NOMO-1 treated with dmso at 0.1 percent for 144 hours (cell line): ENCODE measurements at regions not wholly inside any gene's neighbourhood (a gene's known extent, or its start where the extent isn't known, plus 50 kb on each side); places are given as distances from the start of the nearest gene placed in this dataset.
"Not testable (repeated sequence)": the region's sequence is repeated elsewhere in the genome, so short reads cannot be mapped to it uniquely, and the experiment has no call there.

Source experiments
- DNase-seq: peaks from one replicate; lab custom pipeline; 2025; ENCODE audit not compliant: unreplicated experiment; lab: John Stamatoyannopoulos, UW

DNA sequence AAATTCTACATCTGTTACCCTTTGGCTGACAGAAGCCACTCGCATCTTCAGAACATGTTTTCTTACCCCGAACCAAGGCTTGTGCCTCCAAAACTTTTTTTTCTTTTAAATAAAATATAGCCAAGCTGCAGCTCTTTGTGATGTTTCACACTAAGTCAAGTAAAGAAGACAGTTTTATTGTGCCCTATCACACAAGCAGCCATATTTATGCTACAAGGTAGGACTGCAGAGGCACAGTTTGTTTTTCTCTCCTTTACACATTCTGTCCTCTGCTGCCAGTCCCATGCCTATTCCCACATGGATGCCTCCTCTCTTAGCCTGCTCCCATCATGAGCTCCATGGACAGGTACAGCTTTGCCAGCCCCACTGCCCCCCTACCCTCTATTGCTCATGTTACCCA, 219.6 kb upstream of the THUMPD2 start:
- DNase-seq = no peak

DNA sequence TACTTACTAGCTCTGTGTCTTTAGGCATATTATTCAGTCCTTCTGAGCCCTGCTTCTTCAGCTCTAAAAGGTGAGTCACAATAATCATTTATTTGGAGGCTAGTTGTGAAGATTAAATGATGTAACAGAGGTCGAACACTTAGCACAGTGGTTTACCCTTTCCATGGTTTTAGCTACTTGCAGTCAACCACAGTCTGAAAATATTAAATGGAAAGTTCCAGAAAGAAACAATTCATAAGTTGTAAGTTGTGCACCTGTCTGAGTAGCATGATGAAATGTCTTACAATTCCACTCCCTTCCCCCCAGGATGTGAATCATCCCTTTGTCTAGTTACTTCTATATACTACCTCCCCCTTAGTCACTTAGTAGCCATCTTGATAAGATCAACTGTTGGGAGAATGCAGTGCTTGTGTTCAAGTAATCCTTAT, 217.6 kb upstream of the THUMPD2 start:
- no peak for DNase-seq

DNA sequence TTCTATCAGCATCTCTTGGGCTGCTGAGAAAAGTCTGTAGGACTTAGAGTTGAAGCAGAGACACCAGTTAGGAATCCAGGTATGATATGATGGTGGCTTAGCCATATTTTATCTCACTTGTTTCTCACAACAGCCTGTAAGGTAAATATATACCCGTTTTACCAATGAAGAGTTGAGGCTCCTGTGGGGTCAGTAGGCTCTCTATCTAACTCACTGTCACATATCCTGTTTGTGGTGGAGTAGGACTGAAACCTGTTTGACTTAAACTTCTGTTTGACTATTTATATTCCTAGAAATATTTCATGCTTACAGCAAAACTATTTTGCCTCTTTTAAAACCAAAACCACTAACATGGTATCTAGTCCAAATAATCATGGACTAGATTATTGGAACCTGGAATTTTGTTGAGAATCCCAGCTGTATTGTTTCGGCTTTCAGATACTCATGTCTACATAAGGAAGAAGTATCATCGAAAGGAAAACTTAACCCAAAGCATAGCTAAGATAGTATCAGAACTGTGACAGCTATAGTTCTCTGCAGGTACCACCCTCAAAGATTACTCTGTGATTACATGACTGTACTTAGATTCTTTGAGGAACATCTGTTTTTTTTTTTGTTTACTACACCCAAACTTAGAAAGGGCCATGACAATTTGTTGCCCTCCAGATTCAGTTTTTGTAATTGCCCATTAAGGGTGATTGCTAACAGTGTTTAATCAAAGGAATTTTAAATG, 216.1 kb upstream of the THUMPD2 start:
- DNase-seq = no peak

DNA sequence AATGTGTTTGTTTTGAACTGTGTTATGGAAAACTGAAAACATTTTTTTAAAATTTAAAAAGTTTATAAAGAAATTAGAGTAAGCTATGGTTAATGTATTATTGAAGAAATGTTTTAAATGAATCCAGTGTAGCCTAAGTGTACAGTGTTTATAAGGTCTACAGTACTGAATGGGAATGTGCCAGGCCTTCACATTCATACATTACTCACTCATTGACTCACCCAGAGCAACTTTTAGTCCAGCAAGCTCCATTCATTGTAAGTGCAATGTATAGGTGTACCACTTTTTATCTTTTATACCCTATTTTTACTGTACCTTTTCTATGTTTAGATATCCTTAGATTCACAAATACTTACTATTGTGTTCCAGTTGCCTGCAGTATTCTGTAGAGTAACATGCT, 215.1 kb upstream of the THUMPD2 start:
- no peak for DNase-seq

DNA sequence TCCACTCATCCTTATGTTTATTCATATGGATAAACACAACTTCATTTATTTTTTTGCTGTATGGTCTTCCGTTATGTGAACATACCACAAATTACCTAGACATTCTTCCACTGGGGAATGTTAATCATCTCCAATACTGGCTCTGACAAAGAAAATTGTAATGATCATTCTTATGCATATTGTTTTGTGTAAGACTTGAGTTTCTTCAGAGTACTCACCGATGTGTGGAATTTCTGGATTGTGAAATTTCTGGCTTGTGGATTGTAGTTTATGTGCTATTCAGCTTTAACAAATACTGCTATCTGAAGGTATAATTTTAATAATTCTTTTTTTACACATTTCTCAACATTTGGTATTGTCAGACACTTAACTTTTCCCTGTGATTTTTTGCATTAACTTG, 212.2 kb upstream of the THUMPD2 start:
- DNase-seq = no peak

DNA sequence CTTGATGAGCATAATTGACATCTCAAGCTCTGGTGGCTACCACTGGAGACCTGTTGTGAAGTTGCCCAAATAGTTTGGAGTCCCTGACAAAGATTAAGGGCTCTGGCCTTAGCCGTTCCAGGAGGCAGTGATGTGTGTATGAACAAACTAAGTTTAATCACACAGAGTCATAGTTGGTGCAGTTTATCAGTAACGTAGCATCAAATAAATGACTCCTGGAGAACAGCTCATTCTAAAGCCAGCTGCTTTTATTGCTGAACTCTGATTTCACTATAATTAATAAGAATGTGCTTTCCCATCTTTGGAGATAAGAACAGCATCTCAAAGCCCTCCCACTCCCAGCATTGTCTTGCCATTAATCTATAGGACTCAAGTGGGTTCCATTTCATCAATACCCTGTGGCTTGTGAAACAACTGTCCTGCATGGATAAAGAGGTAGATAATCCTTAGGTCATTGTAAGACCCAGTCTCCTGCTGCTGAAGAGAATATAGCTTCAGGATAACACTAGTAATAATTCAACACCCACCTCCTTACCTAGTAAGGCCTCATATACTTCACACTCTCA, 211.4 kb upstream of the THUMPD2 start:
- no peak for DNase-seq

DNA sequence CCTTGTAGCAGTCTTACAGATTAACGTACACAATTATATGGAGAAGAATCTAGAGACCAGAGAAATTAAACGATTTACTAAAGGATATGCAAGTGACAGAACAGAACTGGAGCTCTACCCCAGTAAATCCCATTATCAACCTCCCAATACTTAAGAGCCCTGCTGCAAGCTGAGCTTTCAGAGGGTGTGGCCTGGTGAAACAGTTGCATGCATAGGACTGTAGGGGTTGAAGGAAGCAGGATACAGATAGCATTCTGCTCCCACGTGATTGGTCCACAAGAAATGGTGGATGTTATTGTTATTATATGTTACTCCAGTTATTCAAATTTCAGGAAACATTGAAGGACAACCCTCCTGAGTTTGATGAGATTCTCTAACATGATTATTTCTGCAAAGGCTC, 210.8 kb upstream of the THUMPD2 start:
- no peak for DNase-seq

DNA sequence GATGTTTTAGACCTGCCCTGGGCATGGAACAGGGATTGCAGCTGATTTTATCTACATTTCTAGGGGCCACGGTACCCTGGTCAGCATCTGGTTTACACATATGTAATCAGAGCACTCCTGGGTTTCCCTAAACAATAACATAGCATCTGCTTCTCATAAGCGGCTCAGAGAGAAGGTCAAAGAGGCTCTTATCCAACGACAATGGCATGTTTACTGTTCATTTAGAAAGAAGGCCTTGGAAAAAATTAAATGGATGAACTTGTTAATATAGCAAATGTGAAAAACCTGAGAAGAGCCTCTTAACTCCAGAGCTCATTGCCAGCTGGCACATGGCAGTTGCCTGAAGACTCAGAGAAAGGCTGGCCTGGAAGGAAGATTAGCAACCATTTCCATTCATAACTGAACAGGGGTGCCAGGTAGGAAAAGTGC, 202.8 kb upstream of the THUMPD2 start:
- no peak for DNase-seq

DNA sequence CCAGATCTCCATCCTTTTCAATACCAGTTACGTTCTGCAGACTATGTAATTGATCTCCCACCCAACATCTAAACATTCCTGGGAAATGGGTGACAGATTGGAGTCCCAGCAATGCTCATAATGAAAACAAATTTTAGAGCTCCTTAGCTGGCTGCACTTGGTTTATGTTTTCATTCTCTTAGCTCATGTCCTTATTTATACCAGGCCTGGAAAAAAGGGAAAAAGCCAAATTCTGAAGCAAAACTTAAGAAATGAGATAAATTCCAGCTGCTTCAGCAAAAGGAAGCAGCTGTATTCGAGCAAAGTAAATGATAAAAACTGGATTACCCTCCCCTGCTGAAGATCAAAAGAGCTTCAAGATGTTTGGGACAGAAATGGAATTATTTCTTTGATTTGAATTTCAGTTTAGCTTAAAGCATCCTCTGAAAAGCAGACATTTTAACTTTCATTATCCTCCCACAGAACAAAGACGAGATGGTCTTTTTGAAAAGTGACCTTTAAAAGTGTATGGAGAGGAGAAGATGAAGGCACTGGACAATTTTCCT, 196.5 kb upstream of the THUMPD2 start:
- no peak for DNase-seq

DNA sequence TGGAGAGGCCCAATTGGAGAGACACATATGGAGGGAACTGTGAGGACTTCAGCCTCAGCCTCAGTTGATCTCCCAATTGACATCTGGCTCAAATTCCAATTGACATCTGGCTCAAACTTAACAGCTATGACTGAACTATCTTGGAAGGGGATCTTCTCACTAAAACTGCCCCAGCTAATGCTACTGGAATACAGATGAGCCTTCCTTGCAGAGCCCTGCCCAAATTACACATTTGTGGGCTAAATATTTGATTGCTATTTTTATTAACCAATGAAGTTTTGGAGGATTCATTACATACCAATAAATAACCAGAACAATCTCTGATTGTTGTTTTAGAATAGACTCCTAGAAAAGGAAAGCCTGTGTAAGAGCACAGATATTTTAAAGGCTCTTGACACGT, 189.0 kb upstream of the THUMPD2 start:
- DNase-seq = no peak

DNA sequence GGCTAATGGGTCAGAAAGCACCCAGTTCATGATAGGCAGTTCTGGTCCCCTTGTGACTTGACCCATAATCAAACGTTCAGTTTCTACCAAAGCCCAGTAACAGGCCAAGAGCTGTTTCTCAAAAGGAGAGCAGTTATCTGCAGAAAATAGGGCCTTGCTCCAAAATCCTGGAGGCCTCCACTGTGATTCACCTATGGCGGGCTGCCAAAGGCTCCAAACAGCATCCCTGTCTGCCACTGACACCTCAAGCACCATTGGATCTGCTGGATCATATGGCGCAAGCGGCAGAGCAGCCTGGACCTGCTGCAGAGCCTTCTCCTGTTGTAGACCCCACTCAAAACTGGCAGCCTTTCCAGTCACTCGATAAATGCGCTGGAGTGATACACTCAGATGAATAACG, 181.6 kb upstream of the THUMPD2 start:
- DNase-seq = not testable (repeated sequence)

DNA sequence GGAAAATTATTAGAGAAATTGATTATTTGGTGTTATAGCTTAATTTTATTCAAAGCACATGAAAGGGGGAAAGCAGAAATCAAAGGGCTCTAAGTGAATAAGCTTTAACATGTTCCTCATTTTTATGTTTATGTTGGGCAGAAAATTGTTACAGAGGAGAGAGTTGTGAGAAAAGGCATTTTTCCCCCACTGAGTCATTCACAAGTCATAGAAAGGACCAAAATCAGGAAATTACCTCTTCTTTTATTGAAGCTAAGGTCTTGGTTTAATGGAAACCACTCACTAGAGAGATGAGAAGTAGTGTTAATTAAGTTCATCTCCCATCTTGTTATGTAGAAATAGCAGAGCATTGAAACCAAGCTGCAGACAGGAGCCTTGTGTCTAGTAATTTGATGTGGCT, 175.3 kb upstream of the THUMPD2 start:
- DNase-seq = no peak

DNA sequence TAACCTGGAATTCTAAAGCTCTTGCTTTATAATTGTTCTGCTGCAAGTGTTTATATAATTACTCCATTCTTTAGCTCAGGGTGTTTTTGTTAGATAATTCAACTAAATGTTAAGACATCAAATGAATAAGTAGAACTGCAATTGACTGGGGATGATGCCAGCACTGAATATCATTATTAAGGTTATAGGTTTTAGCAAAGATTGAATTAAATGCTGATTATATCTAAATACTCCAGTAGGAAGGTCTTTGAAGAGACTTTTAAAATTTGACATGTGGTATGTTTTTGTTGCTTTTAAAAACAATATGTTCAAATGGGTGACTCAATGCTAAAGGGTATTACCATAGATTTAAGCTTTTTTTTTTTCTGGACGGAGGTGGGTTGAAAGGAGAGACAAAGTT, 170.1 kb upstream of the THUMPD2 start:
- no peak for DNase-seq

DNA sequence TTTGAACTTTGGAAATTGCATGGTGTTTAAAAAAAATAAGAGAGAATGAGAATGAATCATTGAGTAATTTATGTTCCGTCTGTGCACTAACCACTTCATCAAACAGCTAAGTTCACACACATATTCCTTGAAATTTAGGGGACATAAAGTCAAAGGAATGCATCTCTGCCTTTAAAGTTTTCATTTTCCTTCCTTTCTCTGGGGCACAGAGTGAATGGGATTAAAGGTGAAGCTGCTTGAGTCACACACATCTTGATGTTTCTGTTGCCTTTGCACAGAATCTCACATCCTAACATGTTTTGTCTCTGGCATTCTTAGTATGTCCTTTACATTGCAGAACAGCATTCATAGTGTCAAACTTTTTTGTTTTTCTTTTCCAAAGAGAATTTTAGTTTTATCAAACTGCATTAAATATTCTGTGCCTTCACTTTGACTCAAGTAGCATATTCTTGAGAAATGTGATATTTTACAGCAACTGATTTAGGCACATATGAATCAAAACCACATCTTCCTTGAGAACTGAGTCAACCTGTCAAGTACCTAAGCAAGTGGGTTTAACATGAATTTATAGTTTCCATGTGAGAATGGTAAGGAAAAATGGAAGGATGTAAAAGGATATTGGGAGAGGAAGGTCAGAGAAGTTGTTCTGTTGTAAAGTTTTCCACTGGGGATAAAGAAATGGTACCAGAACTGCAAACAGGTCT, 169.1 kb upstream of the THUMPD2 start:
- no peak for DNase-seq

DNA sequence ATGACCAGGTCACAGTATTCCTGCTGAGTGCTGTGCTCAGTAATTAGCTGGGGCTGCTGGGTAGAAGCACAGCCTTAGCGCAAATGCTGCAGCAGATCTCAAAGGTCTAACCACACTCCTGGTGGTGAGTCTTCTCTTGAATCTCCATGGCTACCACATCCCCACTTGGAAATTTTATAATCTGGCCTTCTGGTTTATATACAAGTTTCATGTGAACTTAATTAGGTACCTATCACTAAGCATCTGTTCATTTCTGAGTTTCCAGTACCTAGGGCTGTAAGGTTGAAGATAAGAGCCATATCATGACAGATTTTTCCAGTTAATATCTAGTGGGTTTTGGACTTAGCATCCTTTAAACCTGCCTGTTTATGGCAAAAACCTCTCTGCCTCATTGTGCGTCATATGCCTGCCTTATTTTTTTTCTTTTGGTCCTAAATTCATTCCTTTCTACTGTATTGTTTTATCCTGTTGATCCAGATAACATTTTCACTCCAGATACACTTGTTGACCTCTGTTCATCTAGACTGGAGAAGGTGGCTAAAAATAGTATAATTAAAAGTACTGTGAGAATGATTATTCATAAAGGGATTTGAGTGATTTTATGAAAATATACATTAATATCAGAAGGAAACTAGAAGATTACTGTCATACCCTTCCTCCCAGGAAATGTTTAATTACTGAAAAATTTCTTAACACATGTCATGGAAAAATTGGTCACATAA, 168.4 kb upstream of the THUMPD2 start:
- no peak for DNase-seq

DNA sequence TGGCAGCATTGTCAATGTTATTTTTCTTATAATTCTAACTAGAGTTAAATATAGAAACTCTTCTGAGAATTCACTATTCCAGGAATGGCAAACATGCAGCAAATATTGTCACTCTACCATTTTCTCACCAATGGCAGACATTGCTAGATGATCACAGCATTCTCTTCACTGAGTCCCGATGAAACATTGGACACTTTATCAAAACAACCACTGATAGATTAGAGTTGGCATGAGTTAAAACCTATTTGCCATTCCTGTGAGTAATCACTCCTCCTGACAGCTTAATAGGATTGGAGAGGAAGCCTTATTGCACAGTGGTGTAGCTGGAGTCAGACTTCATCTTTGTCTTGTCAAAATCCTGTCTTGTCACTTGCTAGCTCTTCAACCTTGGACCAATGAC, 163.9 kb upstream of the THUMPD2 start:
- DNase-seq = no peak

DNA sequence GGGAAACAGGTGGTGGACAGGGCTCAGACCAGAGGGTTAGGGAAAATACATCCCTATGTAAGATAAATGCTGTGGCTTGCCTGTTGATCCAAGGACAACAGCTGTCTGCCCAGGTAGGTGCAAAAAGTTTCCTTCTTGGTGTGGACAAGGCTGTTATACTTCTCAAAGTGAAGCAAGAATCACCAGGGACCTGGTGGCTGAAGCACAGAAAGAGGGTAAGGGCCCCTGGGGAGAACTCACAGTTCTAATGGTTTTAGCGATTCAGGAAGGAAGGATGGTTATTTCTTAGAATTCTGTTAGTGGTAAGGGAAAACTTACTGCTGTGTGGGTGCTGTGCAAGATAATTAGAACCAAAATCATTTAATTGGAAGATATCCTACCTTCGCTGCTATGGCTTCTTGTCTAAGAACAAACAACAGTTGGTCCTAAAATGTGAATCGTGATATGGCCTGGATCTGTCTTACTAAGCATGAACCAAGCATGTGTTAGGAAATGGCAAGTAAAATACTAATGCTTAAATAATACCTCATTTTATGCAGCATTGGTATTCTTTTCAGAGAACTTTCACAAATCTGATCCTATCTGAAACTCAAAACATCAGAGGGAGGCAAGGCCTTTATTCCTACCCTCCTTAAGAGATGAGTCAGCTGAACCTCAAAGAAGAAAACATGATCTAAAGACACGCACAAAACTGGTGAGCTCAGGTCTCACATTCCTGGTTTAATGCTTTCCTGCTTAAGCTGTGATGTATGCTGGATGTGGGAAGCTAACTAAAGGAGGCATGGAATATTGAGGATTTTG, 159.2 kb upstream of the THUMPD2 start:
- DNase-seq = no peak

DNA sequence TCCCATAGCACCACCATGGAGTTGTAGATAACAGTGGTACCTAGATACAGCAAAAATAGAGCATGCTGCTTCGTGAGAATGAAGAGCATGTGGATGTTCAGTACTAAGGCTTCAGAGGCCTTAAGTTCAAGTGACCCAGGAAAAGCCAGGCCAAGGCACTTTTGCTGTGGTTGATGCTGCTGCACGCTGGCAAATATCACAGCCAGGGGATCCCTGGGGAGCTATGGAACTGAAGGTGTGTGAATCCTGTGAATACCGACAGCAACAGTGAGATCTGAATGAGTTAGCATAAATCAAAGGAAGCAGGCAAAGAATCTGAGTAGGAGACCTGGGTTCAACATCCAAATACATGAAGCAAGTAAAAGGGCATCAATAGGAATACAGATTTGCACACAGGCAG, 158.6 kb upstream of the THUMPD2 start:
- DNase-seq = no peak

DNA sequence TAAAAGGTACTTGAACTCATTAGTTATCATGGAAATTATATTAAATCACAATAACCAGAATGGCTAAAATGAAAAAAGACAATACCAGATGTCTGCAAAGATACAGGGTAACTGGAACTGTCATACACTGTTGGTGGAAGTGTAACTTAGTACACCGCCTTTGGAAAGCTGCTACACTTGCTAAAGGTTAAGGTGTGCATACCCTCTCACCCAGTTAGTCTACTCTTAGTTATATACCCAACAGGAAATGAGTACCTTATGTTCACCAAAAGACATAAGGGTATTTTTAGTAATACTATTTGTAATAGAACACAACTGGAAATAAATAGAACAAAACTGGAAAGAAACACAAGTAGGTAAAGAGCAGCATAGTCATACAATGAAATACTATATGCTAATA, 155.8 kb upstream of the THUMPD2 start:
- no peak for DNase-seq

DNA sequence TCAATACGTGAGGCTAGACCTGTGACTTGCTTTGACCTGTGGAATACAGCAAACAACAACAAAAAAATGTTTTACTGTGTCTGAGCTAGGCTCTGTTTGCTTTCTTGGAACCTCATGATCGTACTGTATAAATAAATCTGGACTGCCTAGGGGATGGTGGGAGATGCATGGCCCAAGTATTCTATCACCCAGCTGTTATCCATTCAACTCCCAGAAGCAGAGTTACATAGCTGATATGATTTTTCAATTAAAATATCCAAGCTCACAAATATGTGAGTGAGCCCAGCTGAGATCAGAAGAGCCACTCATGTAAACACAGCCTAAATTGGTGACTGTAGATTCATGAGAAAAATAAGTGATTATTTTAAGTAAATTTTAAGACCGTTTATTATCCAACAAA, 154.1 kb upstream of the THUMPD2 start:
- no peak for DNase-seq

DNA sequence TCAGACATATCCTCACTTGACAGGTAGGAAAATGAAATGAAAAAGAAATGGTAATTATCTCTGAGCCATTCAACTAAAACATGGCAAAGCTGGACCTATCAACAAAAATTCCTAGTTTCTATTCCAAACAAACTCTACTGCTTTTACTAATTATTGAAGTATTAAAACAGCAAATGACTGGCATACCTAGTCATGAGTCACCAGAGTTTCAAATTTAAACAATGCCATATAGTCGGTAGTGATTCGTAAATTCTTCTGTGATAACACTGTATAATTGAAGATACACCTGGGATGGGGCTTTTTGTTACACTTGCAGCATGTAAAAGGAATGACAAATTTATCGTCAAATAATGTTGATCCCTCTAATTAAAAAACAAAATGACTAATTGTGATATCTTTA, 153.1 kb upstream of the THUMPD2 start:
- DNase-seq = no peak
